SU-DHL-6 (cell line): ENCODE measurements at regions not wholly inside any gene's neighbourhood (a gene's known extent, or its start where the extent isn't known, plus 50 kb on each side); places are given as distances from the start of the nearest gene placed in this dataset.

Experiments
- CTCF ChIP-seq: fragments of 200-600 bp; sonication (generic); IDR thresholded peaks from one replicate; pipeline ENCODE4 v1.5.1; 2017; ENCODE audit warnings: antibody characterized with exemption, mild to moderate bottlenecking, low read length, moderate library complexity; ENCODE audit not compliant: insufficient read depth, poor library complexity, severe bottlenecking
- EZH2phosphoT487 ChIP-seq: fragments of 200-600 bp; sonication (generic), shearing (Covaris generic); conservative IDR thresholded peaks from 2 replicates; pipeline ENCODE4 v1.6.1; 2018; ENCODE audit warnings: mild to moderate bottlenecking, antibody characterized with exemption, low read length, moderate library complexity, mixed read lengths

- TF ChIP-seq CTCF, result no peak
- TF ChIP-seq EZH2phosphoT487, result no peak
Measured at GRCh38 chr21:16201718-16202117, 471.9 kb downstream of the USP25 start.
